K562 (cell line): ENCODE measurements at regions not wholly inside any gene's neighbourhood (a gene's known extent, or its start where the extent isn't known, plus 50 kb on each side); places are given as distances from the start of the nearest gene placed in this dataset.

Experiments used
- ATAC-seq: fragments of 200-7000 bp; cut with Tn5 transposase; 3 replicates; pipeline ENCODE4 v1.9.1; 2020; ENCODE audit warnings: moderate library complexity
- BruUV-seq: library from RNA; stranded (reverse); fragments of 400-500 nt; replicated peaks from 2 replicates; lab custom pipeline; 2021; lab: Mats Ljungman, UMichigan
- CTCF ChIA-PET: fragments of 300-600 bp; formaldehyde crosslinking; extraction: SDS; loops from one replicate; lab custom pipeline; 2021; ENCODE audit warnings: low intra/inter-chr PET ratio; lab: Yijun Ruan, JAX
- POLR2A ChIA-PET: fragments of 300-600, 350-650 bp; sonication (Branson Sonifier 250); formaldehyde crosslinking; extraction: SDS; loops from one replicate; lab custom pipeline; 2021; ENCODE audit warnings: antibody characterized with exemption, inconsistent platforms; lab: Yijun Ruan, JAX
- DNase-seq, 4 experiments: peaks; one replicate each; pipeline versions ENCODE4 v3.0.0 to v3.0.0-alpha.2; 2011 to 2018; ENCODE audit warnings: low spot score in 3 of 4, mixed read lengths in 3 of 4; ENCODE audit errors: extremely low read depth in 1 of 4
- FAIRE-seq: peaks from 2 replicates; lab custom pipeline; 2011; peaks lifted over from hg19 to GRCh38; lab: Jason Lieb, UNC
- H2AFZ ChIP-seq: 2 replicates; pipeline ENCODE4 v1.6.0; 2011; ENCODE audit warnings: low read depth, low read length, control low read depth, inconsistent platforms
- H3K27ac ChIP-seq: fragments of 200-600 bp; 3 replicates; pipeline ENCODE4 v1.8.0; 2011; ENCODE audit warnings: low read depth, mild to moderate bottlenecking, control low read depth, inconsistent platforms, low read length, moderate library complexity, mixed read lengths; ENCODE audit errors: extremely low read depth
- H3K27me3 ChIP-seq, 2 experiments: fragments of 300-600 bp in 1 of 2; 2 replicates in 1 of 2; 3 replicates in 1 of 2; pipeline versions ENCODE4 v1.6.0 to v1.8.0; 2011; ENCODE audit warnings: inconsistent platforms in 2 of 2, low read length in 2 of 2, mild to moderate bottlenecking in 1 of 2, mixed read lengths in 1 of 2, moderate library complexity in 1 of 2; ENCODE audit not compliant: control insufficient read depth in 2 of 2, insufficient read depth in 2 of 2
- H3K36me3 ChIP-seq: fragments of 300-600 bp; 3 replicates; pipeline ENCODE4 v1.8.0; 2011; ENCODE audit warnings: mild to moderate bottlenecking, low read length, inconsistent platforms; ENCODE audit not compliant: control insufficient read depth, insufficient read depth
- H3K4me1 ChIP-seq, 2 experiments: fragments of 200-600 bp in 1 of 2; replicated peaks in 1 of 2; 2 replicates in 1 of 2; 3 replicates in 1 of 2; pipeline versions ENCODE4 v1.5.1 to v1.8.0; 2011; ENCODE audit warnings: inconsistent platforms in 2 of 2, low read length in 2 of 2, mild to moderate bottlenecking in 1 of 2, mixed read lengths in 1 of 2, moderate library complexity in 1 of 2; ENCODE audit not compliant: control insufficient read depth in 2 of 2, insufficient read depth in 2 of 2
- H3K4me2 ChIP-seq: 2 replicates; pipeline ENCODE4 v1.6.1; 2011; ENCODE audit warnings: low read length, control low read depth, inconsistent platforms, mixed read lengths; ENCODE audit not compliant: insufficient read depth
- H3K4me3 ChIP-seq: fragments of 200-600 bp; sonication (generic), shearing (Covaris generic); 2 replicates; pipeline ENCODE4 v1.5.1; 2016; ENCODE audit warnings: control low read depth, inconsistent platforms
- H3K79me2 ChIP-seq: fragments of 200-600 bp; 3 replicates; pipeline ENCODE4 v1.8.0; 2011; ENCODE audit warnings: low read length, inconsistent platforms; ENCODE audit not compliant: control insufficient read depth, insufficient read depth
- H3K9ac ChIP-seq, 2 experiments: 2 replicates each; pipeline versions ENCODE4 v1.6.0 to v1.6.1; 2011; ENCODE audit warnings: low read depth in 2 of 2, low read length in 2 of 2, control low read depth in 1 of 2, inconsistent platforms in 1 of 2, mild to moderate bottlenecking in 1 of 2, mixed read lengths in 1 of 2; ENCODE audit not compliant: insufficient read depth in 1 of 2
- H3K9me1 ChIP-seq: one replicate; pipeline ENCODE4 v1.6.0; 2011; ENCODE audit warnings: inconsistent platforms, mild to moderate bottlenecking, low read length, moderate library complexity; ENCODE audit not compliant: control insufficient read depth, insufficient read depth
- H3K9me3 ChIP-seq: replicated peaks from 2 replicates; pipeline ENCODE4 v1.5.1; 2011; ENCODE audit warnings: low read depth, low read length, inconsistent platforms; ENCODE audit not compliant: control insufficient read depth, insufficient read depth
- H4K20me1 ChIP-seq: replicated peaks from 2 replicates; pipeline ENCODE4 v1.6.1; 2011; ENCODE audit warnings: low read length, inconsistent platforms, mixed read lengths; ENCODE audit not compliant: control insufficient read depth, insufficient read depth
- ARNT ChIP-seq, 2 experiments: fragments of 450-650 bp; IDR thresholded peaks; 2 replicates each; pipeline ENCODE4 v1.6.1; 2016; ENCODE audit warnings: mild to moderate bottlenecking in 1 of 2
- CEBPB ChIP-seq: fragments of 450-650 bp; IDR thresholded peaks from 2 replicates; pipeline ENCODE4 v1.6.1; 2016; ENCODE audit warnings: missing genetic modification characterization, missing compliant biosample characterization
- NFIC ChIP-seq: fragments of 450-650 bp; IDR thresholded peaks from 2 replicates; pipeline ENCODE4 v1.6.1; 2017; ENCODE audit warnings: mild to moderate bottlenecking, inconsistent platforms
- PHF8 ChIP-seq: fragments of 200-600 bp; sonication (generic); IDR thresholded peaks from 2 replicates; pipeline ENCODE4 v1.6.1; 2012; ENCODE audit warnings: mixed run types, mild to moderate bottlenecking, inconsistent platforms, low read length, moderate library complexity, borderline replicate concordance
- POLR2H ChIP-seq: IDR thresholded peaks from 2 replicates; pipeline ENCODE4 v1.6.1; 2016; ENCODE audit warnings: missing genetic modification characterization, low read depth, mild to moderate bottlenecking, control low read depth, missing compliant biosample characterization, moderate library complexity
- PRPF4 ChIP-seq: fragments of 200-400 bp; formaldehyde crosslinking; IDR thresholded peaks from one replicate; pipeline ENCODE4 v1.6.1; 2017; ENCODE audit warnings: low read length, low read depth, mild to moderate bottlenecking; ENCODE audit not compliant: insufficient read depth, poor library complexity, severe bottlenecking
- RNF2 ChIP-seq: sonication (generic); IDR thresholded peaks from 2 replicates; pipeline ENCODE4 v1.6.1; 2016
- TBP ChIP-seq: optimal IDR thresholded peaks from 2 replicates; pipeline ENCODE3; 2011; ENCODE audit warnings: low read depth, low read length, improper control_type of control experiment
- ZNF830 ChIP-seq: fragments of 250-450 bp; sonication (Bioruptor Pico); IDR thresholded peaks from 2 replicates; pipeline ENCODE4 v1.5.0; 2021; ENCODE audit warnings: mild to moderate bottlenecking
- WGBS: fragments of 100-300 bp; shearing (Covaris generic); methylation state at CpG from one replicate; pipeline ENCODE4 v1.1.6; 2016; ENCODE audit warnings: low coverage, mixed read lengths; ENCODE audit not compliant: insufficient coverage; ENCODE audit errors: missing lambda C conversion rate; 5-methylcytosine and 5-hydroxymethylcytosine counted together
- in situ Hi-C: fragments of 300-500 bp; cut with MboI; formaldehyde crosslinking; loops from 4 replicates; pipeline ENCODE4 v1.15.0; 2018; ENCODE audit warnings: inconsistent platforms, mixed read lengths
- intact Hi-C: fragments of 100-400 bp; cut with micrococcal nuclease; formaldehyde crosslinking; loops from 2 replicates; pipeline ENCODE4 v1.14.2; 2022
- TF ChIP-seq, protein P1 (sequence below): fragments of 250-450 bp; sonication (Bioruptor Pico); IDR thresholded peaks from 2 replicates; pipeline ENCODE4 v1.4.0; 2020; ENCODE audit warnings: mild to moderate bottlenecking, moderate library complexity
- TF ChIP-seq, protein P2 (sequence below), 2 experiments: fragments of 450-650 bp; formaldehyde crosslinking in 1 of 2; IDR thresholded peaks; 2 replicates each; pipeline versions ENCODE4 v1.4.0 to v1.6.1; 2014 to 2020; ENCODE audit warnings: mild to moderate bottlenecking in 2 of 2, borderline replicate concordance in 1 of 2, low read depth in 1 of 2
- TF ChIP-seq, protein P3 (sequence below): sonication (generic); IDR thresholded peaks from 2 replicates; pipeline ENCODE4 v1.6.1; 2016
- TF ChIP-seq, protein P4 (sequence below): fragments of 250-450 bp; sonication (Bioruptor Pico); IDR thresholded peaks from 2 replicates; pipeline ENCODE4 v1.8.0; 2021; ENCODE audit warnings: moderate library complexity, mild to moderate bottlenecking, inconsistent platforms

DNA sequence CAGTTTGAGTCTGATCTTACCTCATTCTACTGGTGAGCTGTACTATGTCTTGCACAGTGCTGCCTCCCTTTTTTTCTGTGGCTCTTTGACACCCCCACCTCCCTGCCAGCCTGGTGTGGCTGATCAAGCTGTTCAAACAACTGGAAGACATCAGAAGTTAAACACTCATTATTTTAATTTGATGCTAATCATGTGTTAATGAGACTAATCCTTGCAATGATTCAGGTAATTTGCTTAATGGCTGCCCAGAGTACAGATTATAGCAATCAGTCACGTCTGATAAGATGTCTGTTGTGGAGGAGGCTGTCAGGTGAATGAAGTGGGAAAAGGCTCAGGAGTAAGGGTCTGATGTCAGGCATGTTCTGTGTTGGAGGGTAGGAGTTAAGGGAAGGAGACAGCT, 87.4 kb upstream of the GK2 start:
- DNase-seq (no peak), FAIRE-seq (no peak), ATAC-seq (no peak)
- 0% methylated on average over 1 of the region's 1 CpG for whole genome bisulfite sequencing
- Histone ChIP-seq H3K4me3 (no peak overlapping the region), H3K9me1 (no peaks in the 10 kb centered on the region), H4K20me1 (no peaks in the 10 kb centered on the region), H3K79me2 (no peaks in the 10 kb centered on the region), H3K9ac (no peak overlapping the region), H3K27ac (no peak overlapping the region), H3K4me1 (no peaks in the 10 kb centered on the region; a peak in 2 of 5 replicates), H3K36me3 (no peaks in the 10 kb centered on the region), H2AFZ (peak overlapping the region; percentile 43; the same call in 1 of the 2 replicates), H3K9me3 (no peaks in the 10 kb centered on the region), H3K4me2 (no peak overlapping the region), H3K27me3 (no peaks in the 10 kb centered on the region)
- ChIA-PET POLR2A (no interaction called here), CTCF (no interaction called here)
- in situ Hi-C loops (no loop called here), intact Hi-C loops (no loop called here)
- no TSS peak for BruUV-seq
- TF ChIP-seq, protein P1, sequence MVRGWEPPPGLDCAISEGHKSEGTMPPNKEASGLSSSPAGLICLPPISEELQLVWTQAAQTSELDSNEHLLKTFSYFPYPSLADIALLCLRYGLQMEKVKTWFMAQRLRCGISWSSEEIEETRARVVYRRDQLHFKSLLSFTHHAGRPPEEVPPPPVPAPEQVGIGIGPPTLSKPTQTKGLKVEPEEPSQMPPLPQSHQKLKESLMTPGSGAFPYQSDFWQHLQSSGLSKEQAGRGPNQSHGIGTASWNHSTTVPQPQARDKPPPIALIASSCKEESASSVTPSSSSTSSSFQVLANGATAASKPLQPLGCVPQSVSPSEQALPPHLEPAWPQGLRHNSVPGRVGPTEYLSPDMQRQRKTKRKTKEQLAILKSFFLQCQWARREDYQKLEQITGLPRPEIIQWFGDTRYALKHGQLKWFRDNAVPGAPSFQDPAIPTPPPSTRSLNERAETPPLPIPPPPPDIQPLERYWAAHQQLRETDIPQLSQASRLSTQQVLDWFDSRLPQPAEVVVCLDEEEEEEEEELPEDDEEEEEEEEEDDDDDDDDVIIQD (CRISPR knock-in tag): no peak
- no peak for TF ChIP-seq PHF8
- TF ChIP-seq, protein P2, sequence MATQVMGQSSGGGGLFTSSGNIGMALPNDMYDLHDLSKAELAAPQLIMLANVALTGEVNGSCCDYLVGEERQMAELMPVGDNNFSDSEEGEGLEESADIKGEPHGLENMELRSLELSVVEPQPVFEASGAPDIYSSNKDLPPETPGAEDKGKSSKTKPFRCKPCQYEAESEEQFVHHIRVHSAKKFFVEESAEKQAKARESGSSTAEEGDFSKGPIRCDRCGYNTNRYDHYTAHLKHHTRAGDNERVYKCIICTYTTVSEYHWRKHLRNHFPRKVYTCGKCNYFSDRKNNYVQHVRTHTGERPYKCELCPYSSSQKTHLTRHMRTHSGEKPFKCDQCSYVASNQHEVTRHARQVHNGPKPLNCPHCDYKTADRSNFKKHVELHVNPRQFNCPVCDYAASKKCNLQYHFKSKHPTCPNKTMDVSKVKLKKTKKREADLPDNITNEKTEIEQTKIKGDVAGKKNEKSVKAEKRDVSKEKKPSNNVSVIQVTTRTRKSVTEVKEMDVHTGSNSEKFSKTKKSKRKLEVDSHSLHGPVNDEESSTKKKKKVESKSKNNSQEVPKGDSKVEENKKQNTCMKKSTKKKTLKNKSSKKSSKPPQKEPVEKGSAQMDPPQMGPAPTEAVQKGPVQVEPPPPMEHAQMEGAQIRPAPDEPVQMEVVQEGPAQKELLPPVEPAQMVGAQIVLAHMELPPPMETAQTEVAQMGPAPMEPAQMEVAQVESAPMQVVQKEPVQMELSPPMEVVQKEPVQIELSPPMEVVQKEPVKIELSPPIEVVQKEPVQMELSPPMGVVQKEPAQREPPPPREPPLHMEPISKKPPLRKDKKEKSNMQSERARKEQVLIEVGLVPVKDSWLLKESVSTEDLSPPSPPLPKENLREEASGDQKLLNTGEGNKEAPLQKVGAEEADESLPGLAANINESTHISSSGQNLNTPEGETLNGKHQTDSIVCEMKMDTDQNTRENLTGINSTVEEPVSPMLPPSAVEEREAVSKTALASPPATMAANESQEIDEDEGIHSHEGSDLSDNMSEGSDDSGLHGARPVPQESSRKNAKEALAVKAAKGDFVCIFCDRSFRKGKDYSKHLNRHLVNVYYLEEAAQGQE (IDR thresholded peaks at IDR 0.05; ENCODE audit: borderline replicate concordance): no peak
- TF ChIP-seq, protein P2 (CRISPR knock-in tag; IDR thresholded peaks at IDR 0.05; ENCODE audit: low read depth): no peak
- no peak for TF ChIP-seq ARNT (IDR thresholded peaks at IDR 0.05)
- TF ChIP-seq CEBPB (tag): no peak
- TF ChIP-seq NFIC: no peak
- no peak for TF ChIP-seq RNF2
- no peak for TF ChIP-seq POLR2H
- no peak for TF ChIP-seq ZNF830 (CRISPR knock-in tag)
- TF ChIP-seq TBP: no peak
- TF ChIP-seq PRPF4: no peak
- TF ChIP-seq, protein P3, sequence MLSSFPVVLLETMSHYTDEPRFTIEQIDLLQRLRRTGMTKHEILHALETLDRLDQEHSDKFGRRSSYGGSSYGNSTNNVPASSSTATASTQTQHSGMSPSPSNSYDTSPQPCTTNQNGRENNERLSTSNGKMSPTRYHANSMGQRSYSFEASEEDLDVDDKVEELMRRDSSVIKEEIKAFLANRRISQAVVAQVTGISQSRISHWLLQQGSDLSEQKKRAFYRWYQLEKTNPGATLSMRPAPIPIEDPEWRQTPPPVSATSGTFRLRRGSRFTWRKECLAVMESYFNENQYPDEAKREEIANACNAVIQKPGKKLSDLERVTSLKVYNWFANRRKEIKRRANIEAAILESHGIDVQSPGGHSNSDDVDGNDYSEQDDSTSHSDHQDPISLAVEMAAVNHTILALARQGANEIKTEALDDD: no peak
- TF ChIP-seq, protein P4, sequence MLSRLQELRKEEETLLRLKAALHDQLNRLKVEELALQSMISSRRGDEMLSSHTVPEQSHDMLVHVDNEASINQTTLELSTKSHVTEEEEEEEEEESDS (CRISPR knock-in tag): no peak
